NB4 (cell line): ENCODE measurements at regions not wholly inside any gene's neighbourhood (a gene's known extent, or its start where the extent isn't known, plus 50 kb on each side); places are given as distances from the start of the nearest gene placed in this dataset.

Experiments used
- DNase-seq: peaks from one replicate; pipeline ENCODE4 v3.0.0; 2010; ENCODE audit warnings: low read depth
- H3K4me3 ChIP-seq: one replicate; pipeline ENCODE4 v1.5.1; 2011; ENCODE audit warnings: mild to moderate bottlenecking, low read depth, low read length, moderate library complexity
- CTCF ChIP-seq: IDR thresholded peaks from one replicate; pipeline ENCODE4 v1.5.1; 2012; ENCODE audit warnings: low read depth, low read length
- MAX ChIP-seq: IDR thresholded peaks from 2 replicates; pipeline ENCODE4 v1.6.1; 2011; ENCODE audit warnings: low read depth, low read length
- MYC ChIP-seq: IDR thresholded peaks from 2 replicates; pipeline ENCODE4 v1.6.1; 2011; ENCODE audit warnings: low read depth, low read length
- POLR2A ChIP-seq: IDR thresholded peaks from 2 replicates; pipeline ENCODE4 v1.6.1; 2011; ENCODE audit warnings: mild to moderate bottlenecking; ENCODE audit not compliant: insufficient read length; ENCODE audit errors: extremely low read depth

- DNase-seq = no peak
- no peak for TF ChIP-seq CTCF
- no peak for TF ChIP-seq MAX
- TF ChIP-seq POLR2A = no peak
- TF ChIP-seq MYC = no peak
- H3K4me3 ChIP-seq = no peak overlapping the region
Measured at GRCh38 chr3:40876496-40876895, 322.8 kb upstream of the CTNNB1 start.

- TF ChIP-seq MAX (no peak), MYC (no peak)
- no peak for DNase-seq
- no peak overlapping the region for H3K4me3 ChIP-seq
Measured at GRCh38 chr3:40877631-40878463, 321.5 kb upstream of the CTNNB1 start.

- DNase-seq = no peak
- no peak overlapping the region for H3K4me3 ChIP-seq
- TF ChIP-seq MAX = no peak
- no peak for TF ChIP-seq POLR2A
- TF ChIP-seq CTCF = no peak
- no peak for TF ChIP-seq MYC
Measured at GRCh38 chr3:40878464-40878905, 320.8 kb upstream of the CTNNB1 start.

GRCh38 chr3:40885430-40885829, 313.9 kb upstream of the CTNNB1 start:
- no peak overlapping the region for H3K4me3 ChIP-seq
- no peak for DNase-seq
- no peak for TF ChIP-seq MAX
- TF ChIP-seq MYC = no peak
- no peak for TF ChIP-seq POLR2A
- TF ChIP-seq CTCF = no peak

GRCh38 chr3:40886660-40887425, 312.5 kb upstream of the CTNNB1 start:
- TF ChIP-seq CTCF = no peak
- DNase-seq = no peak

GRCh38 chr3:40891186-40891585, 308.1 kb upstream of the CTNNB1 start:
- no peak for DNase-seq
- TF ChIP-seq MAX = no peak
- H3K4me3 ChIP-seq = no peak overlapping the region

More at GRCh38 chr3:40886660-40887425, 312.5 kb upstream of the CTNNB1 start:
- H3K4me3 ChIP-seq = no peak overlapping the region
